Urothelium cell line (cell line): ENCODE measurements at regions not wholly inside any gene's neighbourhood (a gene's known extent, or its start where the extent isn't known, plus 50 kb on each side); places are given as distances from the start of the nearest gene placed in this dataset.

Experiments
- DNase-seq: peaks from one replicate; pipeline ENCODE4 v3.0.0; 2011; ENCODE audit warnings: low spot score, mixed read lengths
- FAIRE-seq: peaks from 2 replicates; lab custom pipeline; 2011; peaks lifted over from hg19 to GRCh38; lab: Jason Lieb, UNC

GRCh38 chr14:84708865-84709264 lies 821.1 kb upstream of the FLRT2 start:
- DNase-seq (no peak), FAIRE-seq (no peak)

GRCh38 chr14:84726471-84726870 lies 803.5 kb upstream of the FLRT2 start:
- DNase-seq (no peak), FAIRE-seq (no peak)

DNA sequence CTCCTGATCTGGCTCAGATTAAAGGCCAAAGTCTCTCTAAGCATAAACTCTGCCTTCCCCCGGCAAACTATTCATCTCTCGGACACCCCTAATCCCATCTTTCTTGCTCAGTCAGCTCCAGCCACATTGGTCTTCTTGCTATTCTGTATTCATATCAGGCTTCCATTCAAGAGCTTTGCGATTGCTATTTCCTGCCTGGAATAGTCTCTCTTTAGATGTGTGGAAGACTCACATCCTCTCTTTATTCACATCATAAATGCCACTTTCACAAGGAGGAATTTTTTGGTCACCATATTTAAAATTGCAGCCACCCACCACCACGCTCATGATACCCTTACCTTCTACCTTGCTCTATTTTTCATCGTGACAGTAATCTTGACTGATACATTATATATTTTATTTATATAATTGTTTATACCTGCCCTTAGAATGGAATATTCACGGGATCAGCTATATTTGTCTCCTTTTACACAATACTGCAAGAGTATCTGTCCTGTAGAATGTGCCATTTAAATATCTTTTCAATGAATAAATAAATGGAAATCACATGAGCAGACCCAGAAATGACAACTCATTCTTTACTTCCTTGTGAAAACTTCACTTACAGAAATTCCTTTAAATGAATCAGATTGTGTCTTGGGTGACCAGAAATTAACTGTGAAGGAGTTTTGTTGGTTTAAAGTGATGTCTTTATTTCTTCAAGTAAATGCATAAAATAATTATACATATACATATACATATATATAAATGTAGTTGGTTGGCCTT lies 780.6 kb upstream of the FLRT2 start:
- DNase-seq = no peak
- no peak for FAIRE-seq

DNA sequence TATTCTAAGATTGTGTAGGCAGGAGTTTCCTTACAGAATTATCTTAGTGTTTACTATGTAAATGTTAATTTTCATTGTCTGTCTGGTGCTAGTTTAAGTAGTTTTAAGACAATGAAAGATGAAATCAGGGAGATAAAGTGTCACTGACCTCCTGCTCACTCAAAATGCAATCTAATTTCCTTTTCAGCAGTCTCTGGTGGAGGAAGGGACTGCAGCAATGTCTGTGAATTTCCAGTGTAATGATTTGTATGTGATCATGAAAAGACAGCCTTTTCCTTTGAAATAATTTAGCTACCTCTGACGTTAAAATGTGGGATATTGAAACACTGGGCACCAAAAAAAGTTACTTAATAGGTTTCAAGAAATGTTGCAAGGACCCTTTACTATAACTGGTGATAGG lies 779.7 kb upstream of the FLRT2 start:
- no peak for FAIRE-seq
- no peak for DNase-seq

GRCh38 chr14:84750763-84751554 lies 779.0 kb upstream of the FLRT2 start:
- DNase-seq (no peak), FAIRE-seq (no peak)

DNA sequence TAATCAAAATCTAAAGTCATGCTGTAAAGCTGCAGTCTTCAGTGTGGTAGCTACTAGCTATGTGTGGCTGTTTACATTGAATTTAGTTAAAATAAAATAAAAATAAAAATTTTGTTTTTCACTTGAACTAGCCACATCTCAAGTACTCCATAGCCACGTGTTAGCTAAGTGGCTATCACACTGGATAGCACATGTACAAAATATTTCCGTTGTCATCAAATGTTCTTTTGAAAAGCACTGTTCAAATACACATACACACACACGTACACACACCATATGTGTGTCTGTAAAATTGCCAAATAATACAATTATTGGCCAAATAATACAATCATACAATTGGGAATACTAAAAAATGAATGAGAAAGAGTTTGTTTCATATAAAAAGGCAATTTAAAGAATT lies 778.2 kb upstream of the FLRT2 start:
- no peak for DNase-seq
- no peak for FAIRE-seq

- no peak for FAIRE-seq
These were observed 769.3 kb upstream of the FLRT2 start for GRCh38 chr14:84760489-84761126.

DNA sequence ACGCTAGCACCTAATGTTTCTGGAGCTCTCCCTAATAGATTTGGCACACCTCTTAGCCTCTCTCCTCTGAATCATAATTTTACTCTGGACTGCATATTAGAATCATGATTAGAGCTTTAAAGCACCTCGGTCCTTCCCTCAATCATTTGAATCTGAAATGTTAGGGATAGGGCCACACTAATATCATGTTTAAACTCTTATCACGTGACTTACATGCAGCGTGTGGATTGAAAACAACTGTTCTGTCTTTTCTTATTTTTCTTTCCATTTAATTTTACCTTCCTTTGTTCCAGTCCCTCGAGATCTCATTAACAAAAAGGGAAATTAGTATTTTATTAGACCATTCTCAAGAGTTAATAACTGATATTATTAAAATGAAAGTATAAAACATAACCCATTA lies 762.5 kb upstream of the FLRT2 start:
- FAIRE-seq (no peak), DNase-seq (no peak)

More at GRCh38 chr14:84760489-84761126, 769.3 kb upstream of the FLRT2 start:
- no peak for DNase-seq

DNA sequence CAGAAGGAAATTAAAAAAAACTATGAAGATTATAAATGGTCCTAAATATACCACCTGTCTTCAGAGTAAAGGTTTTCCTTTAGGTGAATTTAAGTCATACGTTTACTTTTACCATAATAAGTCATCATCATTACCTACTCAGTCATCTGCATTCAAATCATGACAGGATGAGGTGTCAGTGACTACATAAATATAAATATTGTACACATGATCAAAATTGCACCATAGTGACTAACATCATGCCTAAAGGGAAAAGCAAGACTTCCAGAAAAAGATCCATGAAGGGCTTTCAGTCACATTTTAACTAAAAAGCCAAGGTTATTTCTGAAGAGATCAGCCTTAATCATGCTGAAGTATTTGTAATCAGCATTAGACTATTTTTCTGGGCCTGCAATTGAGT lies 759.9 kb upstream of the FLRT2 start:
- FAIRE-seq = no peak
- no peak for DNase-seq

- no peak for FAIRE-seq
- DNase-seq = no peak
These were observed 752.6 kb upstream of the FLRT2 start for GRCh38 chr14:84777356-84777755.

GRCh38 chr14:84782902-84783301 lies 747.0 kb upstream of the FLRT2 start:
- DNase-seq (no peak), FAIRE-seq (no peak)

- FAIRE-seq (peak; percentile 13), DNase-seq (no peak)
These were observed 746.4 kb upstream of the FLRT2 start for GRCh38 chr14:84783511-84783910.

DNA sequence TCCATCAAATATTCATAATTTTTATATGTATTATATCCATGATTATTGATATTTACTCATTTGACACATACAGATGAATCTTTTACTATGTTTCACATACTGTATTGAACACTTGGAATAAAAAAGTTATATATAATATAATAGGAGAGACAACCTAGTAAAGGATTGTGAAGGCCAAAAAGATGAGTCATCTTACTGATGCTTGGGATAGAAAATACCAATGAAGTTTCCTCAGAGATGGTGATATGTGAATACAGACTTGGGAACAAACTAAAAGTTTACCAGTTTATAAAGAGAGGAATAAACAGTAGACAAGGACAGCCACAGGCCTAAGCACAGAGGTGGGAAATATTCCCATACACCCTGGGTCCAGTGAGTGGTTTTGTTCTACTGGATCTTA lies 743.9 kb upstream of the FLRT2 start:
- no peak for FAIRE-seq
- no peak for DNase-seq

GRCh38 chr14:84789012-84789411 lies 740.9 kb upstream of the FLRT2 start:
- DNase-seq (no peak), FAIRE-seq (no peak)

DNA sequence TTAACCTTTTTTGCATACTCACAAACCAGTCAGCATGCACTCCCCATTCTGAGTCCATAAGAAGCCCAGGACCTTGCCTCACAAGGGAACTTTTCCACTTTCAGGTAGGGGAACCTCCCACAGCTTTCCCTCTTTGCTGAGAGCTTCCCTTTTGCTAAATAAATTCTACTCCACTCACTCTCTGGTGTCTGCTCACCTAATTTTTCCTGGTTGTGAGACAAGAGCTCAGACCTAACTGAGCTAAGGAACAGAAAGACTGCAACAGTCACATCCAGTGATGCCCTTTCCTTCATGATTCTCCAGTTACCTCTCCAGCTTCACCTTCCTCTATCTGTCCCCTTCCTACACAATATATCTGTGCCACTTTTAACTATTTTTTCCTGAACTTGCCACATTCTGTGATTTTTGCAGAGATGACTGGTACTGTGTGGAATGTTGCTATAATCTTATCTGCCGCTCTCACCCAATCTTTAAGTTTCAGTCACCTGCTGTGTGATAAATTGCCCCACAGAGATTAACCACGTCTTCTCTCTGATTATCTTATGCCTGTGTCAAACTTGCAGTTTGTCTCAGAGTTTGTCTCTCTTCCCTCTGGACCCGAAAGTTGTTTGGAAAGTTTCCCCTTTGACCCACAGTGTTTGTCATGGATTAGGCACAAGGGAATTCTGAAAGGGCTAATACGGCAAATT lies 737.1 kb upstream of the FLRT2 start:
- DNase-seq (no peak), FAIRE-seq (no peak)

- FAIRE-seq (no peak), DNase-seq (no peak)
These were observed 732.6 kb upstream of the FLRT2 start for GRCh38 chr14:84797326-84797725.

GRCh38 chr14:84804468-84804867 lies 725.5 kb upstream of the FLRT2 start:
- DNase-seq (no peak), FAIRE-seq (no peak)

DNA sequence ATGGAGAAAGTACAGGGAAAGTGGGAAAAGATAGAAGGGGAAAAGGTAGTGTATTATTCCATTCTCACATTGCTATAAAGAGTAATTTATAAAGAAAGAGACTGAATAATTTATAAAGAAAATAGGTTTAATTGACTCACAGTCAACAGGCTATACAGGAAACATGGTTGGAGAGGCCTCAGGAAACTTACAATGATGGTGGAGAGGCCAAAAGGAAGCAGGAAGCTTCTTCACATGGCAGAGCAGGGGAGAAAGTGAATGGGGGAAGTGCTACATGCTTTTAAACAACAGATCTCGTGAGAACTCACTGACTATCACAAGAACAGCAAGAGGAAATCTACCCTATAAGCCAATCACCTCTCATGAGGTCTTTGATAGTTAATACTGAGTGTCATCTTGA lies 725.0 kb upstream of the FLRT2 start:
- DNase-seq (no peak), FAIRE-seq (no peak)

- no peak for DNase-seq
- FAIRE-seq = no peak
These were observed 723.8 kb upstream of the FLRT2 start for GRCh38 chr14:84806181-84806580.

GRCh38 chr14:84806622-84807021 lies 723.3 kb upstream of the FLRT2 start:
- DNase-seq = peak; percentile 46
- FAIRE-seq = no peak

DNA sequence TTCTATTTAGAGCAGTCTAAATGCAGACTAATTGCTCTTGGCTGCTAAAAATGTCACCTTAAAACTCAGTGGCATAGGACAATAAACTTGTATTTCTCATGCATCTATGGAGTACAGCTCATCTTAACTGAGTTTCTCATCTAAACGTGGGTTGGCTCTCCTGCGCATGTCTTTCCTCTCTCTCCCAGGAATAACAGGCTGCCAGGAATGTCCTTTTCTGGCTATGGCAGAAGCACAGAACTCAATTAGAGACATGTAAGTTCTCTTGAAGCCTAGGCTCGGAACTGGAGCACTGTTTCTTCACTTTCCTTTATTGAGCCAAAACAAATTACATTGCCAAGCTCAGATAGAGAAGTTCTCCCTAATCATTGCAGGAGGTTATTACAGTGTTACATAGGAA lies 722.3 kb upstream of the FLRT2 start:
- DNase-seq = no peak

More for the DNA sequence above, 722.3 kb upstream of the FLRT2 start:
- FAIRE-seq = no peak
